Loucy (cell line): ENCODE measurements at regions not wholly inside any gene's neighbourhood (a gene's known extent, or its start where the extent isn't known, plus 50 kb on each side); places are given as distances from the start of the nearest gene placed in this dataset.
"Not testable (repeated sequence)": the region's sequence is repeated elsewhere in the genome, so short reads cannot be mapped to it uniquely, and the experiment has no call there.

Source experiments
- H2AFZ ChIP-seq: fragments of 200-600 bp; sonication (generic); 2 replicates; pipeline ENCODE4 v1.6.0; 2016; ENCODE audit warnings: antibody characterized with exemption, mild to moderate bottlenecking, low read length, moderate library complexity
- H3F3A ChIP-seq: fragments of 200-600 bp; 2 replicates; pipeline ENCODE4 v1.6.0; 2016; ENCODE audit warnings: antibody characterized with exemption, low read depth, mild to moderate bottlenecking
- H3K27me3 ChIP-seq: fragments of 200-600 bp; sonication (generic); 2 replicates; pipeline ENCODE4 v1.6.1; 2014; ENCODE audit warnings: low read length, mild to moderate bottlenecking; ENCODE audit not compliant: insufficient read depth, poor library complexity, severe bottlenecking
- H3K36me3 ChIP-seq: fragments of 200-600 bp; sonication (generic); 2 replicates; pipeline ENCODE4 v1.6.1; 2016; ENCODE audit warnings: low read length; ENCODE audit not compliant: insufficient read depth
- H3K4me1 ChIP-seq: fragments of 200-600 bp; sonication (generic); 2 replicates; pipeline ENCODE4 v1.5.1; 2014; ENCODE audit warnings: low read length, mild to moderate bottlenecking; ENCODE audit not compliant: insufficient read depth, poor library complexity, severe bottlenecking
- H3K4me2 ChIP-seq: fragments of 200-600 bp; sonication (generic); 2 replicates; pipeline ENCODE4 v1.6.0; 2014; ENCODE audit warnings: antibody characterized with exemption, low read length, low read depth, mild to moderate bottlenecking; ENCODE audit not compliant: poor library complexity, severe bottlenecking
- H3K4me3 ChIP-seq: fragments of 200-600 bp; sonication (generic); 2 replicates; pipeline ENCODE4 v1.5.1; 2014; ENCODE audit warnings: low read length, mild to moderate bottlenecking, mixed read lengths; ENCODE audit not compliant: poor library complexity, severe bottlenecking
- H3K79me2 ChIP-seq: fragments of 200-600 bp; sonication (generic); 2 replicates; pipeline ENCODE4 v1.6.1; 2014; ENCODE audit warnings: low read length; ENCODE audit not compliant: insufficient read depth
- H3K9ac ChIP-seq: fragments of 200-600 bp; sonication (generic); 2 replicates; pipeline ENCODE4 v1.6.0; 2014; ENCODE audit warnings: mild to moderate bottlenecking, low read depth, low read length, moderate library complexity; ENCODE audit not compliant: poor library complexity, severe bottlenecking
- H3K9me2 ChIP-seq: fragments of 200-600 bp; sonication (generic); replicated peaks from 2 replicates; pipeline ENCODE4 v1.6.1; 2016; ENCODE audit warnings: low read depth, low read length, mixed read lengths
- H3K9me3 ChIP-seq: fragments of 200-600 bp; sonication (generic); 2 replicates; pipeline ENCODE4 v1.6.1; 2014; ENCODE audit warnings: mild to moderate bottlenecking, antibody characterized with exemption, low read length, low read depth; ENCODE audit not compliant: insufficient read depth
- H4K20me1 ChIP-seq: fragments of 200-600 bp; sonication (generic); 2 replicates; pipeline ENCODE4 v1.6.0; 2014; ENCODE audit warnings: antibody characterized with exemption, low read length, mild to moderate bottlenecking; ENCODE audit not compliant: insufficient read depth, poor library complexity, severe bottlenecking
- EZH2phosphoT487 ChIP-seq: fragments of 200-600 bp; IDR thresholded peaks from 2 replicates; pipeline ENCODE4 v1.6.1; 2018; ENCODE audit warnings: antibody characterized with exemption, mild to moderate bottlenecking, moderate library complexity, borderline replicate concordance
- TF ChIP-seq, protein P1 (sequence below): fragments of 200-600 bp; sonication (generic); conservative IDR thresholded peaks from 2 replicates; pipeline ENCODE4 v1.5.1; 2014; ENCODE audit warnings: mild to moderate bottlenecking, antibody characterized with exemption, low read length

DNA sequence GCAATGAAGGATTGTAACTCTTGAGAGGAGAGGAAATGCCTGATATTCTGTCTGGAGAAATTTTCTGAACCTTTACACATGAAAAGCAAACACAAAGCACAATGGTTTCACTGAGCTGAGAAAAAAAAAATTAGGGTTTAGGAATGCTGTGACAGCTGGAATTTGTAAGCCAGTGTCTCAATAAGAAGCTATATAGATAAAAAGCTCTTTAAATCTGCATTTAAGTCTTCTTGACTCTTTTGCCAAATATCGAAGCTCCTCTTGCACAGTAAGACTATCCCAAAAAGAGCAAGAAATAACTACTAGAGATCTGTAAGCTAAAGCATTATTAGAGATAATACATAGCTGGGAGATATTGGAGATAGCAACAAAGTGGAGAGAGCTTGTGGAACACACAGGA, 1334.0 kb upstream of the CITED2 start:
- Histone ChIP-seq H2AFZ (no peak overlapping the region), H3K9me3 (no peaks in the 10 kb centered on the region), H3K9me2 (no peaks in the 10 kb centered on the region), H3K36me3 (no peaks in the 10 kb centered on the region), H3K79me2 (no peaks in the 10 kb centered on the region), H3F3A (no peaks in the 10 kb centered on the region), H3K27me3 (no peaks in the 10 kb centered on the region), H3K4me1 (no peaks in the 10 kb centered on the region), H3K9ac (no peak overlapping the region), H4K20me1 (no peaks in the 10 kb centered on the region), H3K4me3 (no peak overlapping the region), H3K4me2 (no peak overlapping the region)
- TF ChIP-seq EZH2phosphoT487, result no peak

DNA sequence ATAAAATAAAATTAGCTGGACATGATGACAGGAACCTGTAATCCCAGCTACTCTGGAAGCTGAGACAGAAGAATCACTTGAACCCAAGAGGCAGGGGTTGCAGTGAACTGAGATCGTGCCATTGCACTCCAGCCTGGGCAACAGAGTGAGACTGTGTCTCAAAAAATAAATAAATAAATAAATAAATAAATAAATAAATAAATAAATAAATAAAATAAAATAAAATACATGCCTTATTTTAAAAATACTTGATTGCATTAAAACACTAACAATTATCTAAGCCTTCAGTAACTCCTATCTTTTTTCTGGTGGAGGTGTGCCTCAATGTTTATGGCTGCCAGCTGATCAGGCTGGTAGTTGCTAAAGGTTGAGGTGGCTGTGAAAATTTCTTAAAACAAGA, 1329.6 kb upstream of the CITED2 start:
- H3K4me2 ChIP-seq, H3K79me2 ChIP-seq, H3K4me3 ChIP-seq, H3K27me3 ChIP-seq, H3K9me2 ChIP-seq, H3K9ac ChIP-seq, H3K9me3 ChIP-seq, H4K20me1 ChIP-seq, H3K4me1 ChIP-seq, H3K36me3 ChIP-seq, H2AFZ ChIP-seq, H3F3A ChIP-seq: not testable (repeated sequence)

DNA sequence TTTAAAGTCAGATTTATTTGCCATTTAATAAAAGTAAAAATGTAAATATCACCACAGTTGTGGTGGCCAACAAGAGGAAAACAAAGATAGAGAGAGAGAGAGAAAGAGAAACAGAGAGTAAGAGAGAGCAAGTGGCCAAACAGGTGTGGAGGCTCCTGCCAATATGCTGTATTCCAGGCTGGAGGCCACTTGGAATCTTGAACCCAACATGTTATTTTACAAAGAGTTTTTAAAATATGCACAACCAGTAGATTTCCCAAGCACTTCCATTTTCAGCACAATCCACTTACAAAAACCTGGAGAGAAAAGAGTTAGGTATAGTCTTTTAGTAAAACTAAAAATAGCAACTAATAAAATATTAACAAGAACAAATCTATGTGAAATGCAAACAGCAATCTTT, 1323.1 kb upstream of the CITED2 start:
- no peaks in the 10 kb centered on the region for H3K79me2 ChIP-seq

DNA sequence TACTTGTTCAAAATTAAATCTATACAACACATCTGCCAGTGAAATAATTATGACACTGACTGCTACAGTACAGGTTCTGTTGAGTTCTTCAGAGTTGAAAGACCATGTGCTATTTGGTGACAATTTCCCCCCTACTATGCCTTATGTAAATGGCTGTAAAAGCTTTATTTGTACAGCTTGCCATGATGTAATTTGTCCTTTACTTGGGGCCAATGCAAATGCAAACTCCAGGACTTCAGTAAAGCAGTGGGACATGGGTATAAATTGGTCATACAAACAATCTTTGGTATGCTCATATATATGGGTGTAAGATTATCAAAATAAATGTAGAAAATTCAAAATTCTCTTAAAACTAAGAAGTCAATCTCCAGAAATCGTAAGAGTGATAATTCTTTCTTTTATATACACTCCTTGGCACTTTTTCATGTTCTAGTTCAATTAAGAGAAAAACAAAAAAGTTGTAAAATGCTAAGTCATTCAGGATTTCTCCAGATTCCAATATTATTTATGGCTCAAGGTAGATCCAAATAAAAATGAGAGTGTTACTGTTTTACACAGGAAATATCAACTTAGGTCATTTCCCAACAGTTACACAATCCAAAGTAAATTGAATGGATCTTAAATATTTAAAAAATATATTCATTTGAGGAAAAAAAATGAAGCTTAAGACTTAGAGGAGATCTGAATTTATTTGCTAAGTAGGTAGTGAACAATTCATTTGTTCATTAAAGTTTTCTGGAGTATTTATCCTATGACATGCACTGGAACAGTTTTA, 1310.5 kb upstream of the CITED2 start:
- H3K9ac ChIP-seq, result no peak overlapping the region
- H4K20me1 ChIP-seq, result no peaks in the 10 kb centered on the region
- H3F3A ChIP-seq, result no peaks in the 10 kb centered on the region
- H3K9me3 ChIP-seq, result no peaks in the 10 kb centered on the region
- no peak overlapping the region for H3K4me3 ChIP-seq
- H3K36me3 ChIP-seq, result no peaks in the 10 kb centered on the region
- H3K4me1 ChIP-seq, result no peaks in the 10 kb centered on the region
- no peak overlapping the region for H2AFZ ChIP-seq
- no peaks in the 10 kb centered on the region for H3K9me2 ChIP-seq
- H3K4me2 ChIP-seq, result no peak overlapping the region
- no peaks in the 10 kb centered on the region for H3K27me3 ChIP-seq
- no peaks in the 10 kb centered on the region for H3K79me2 ChIP-seq
- TF ChIP-seq, protein P1, sequence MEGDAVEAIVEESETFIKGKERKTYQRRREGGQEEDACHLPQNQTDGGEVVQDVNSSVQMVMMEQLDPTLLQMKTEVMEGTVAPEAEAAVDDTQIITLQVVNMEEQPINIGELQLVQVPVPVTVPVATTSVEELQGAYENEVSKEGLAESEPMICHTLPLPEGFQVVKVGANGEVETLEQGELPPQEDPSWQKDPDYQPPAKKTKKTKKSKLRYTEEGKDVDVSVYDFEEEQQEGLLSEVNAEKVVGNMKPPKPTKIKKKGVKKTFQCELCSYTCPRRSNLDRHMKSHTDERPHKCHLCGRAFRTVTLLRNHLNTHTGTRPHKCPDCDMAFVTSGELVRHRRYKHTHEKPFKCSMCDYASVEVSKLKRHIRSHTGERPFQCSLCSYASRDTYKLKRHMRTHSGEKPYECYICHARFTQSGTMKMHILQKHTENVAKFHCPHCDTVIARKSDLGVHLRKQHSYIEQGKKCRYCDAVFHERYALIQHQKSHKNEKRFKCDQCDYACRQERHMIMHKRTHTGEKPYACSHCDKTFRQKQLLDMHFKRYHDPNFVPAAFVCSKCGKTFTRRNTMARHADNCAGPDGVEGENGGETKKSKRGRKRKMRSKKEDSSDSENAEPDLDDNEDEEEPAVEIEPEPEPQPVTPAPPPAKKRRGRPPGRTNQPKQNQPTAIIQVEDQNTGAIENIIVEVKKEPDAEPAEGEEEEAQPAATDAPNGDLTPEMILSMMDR, result no peak
- TF ChIP-seq EZH2phosphoT487, result no peak

More for the DNA sequence above, 1323.1 kb upstream of the CITED2 start:
- Histone ChIP-seq H3K9me2 (no peaks in the 10 kb centered on the region), H3K36me3 (no peaks in the 10 kb centered on the region), H3K4me3 (no peak overlapping the region), H3F3A (no peaks in the 10 kb centered on the region), H3K9ac (no peak overlapping the region), H3K9me3 (peaks cover 2% of the 10 kb centered on the region; the same call in 1 of the 2 replicates), H3K4me2 (no peak overlapping the region), H3K4me1 (no peaks in the 10 kb centered on the region), H3K27me3 (no peaks in the 10 kb centered on the region), H2AFZ (no peak overlapping the region), H4K20me1 (no peaks in the 10 kb centered on the region)
- TF ChIP-seq EZH2phosphoT487, result no peak
- TF ChIP-seq, protein P1, result no peak
